ENCODE measurements at regions not wholly inside any gene's neighbourhood (a gene's known extent, or its start where the extent isn't known, plus 50 kb on each side); places are given as distances from the start of the nearest gene placed in this dataset.

GRCh38 chr11:70631624-70632047 lies 233.3 kb downstream of the CTTN start:
- DNase-seq, result no peak

- no peak for DNase-seq
Observed at GRCh38 chr11:70633610-70634009, 235.3 kb downstream of the CTTN start.

GRCh38 chr11:70636659-70637058 lies 238.3 kb downstream of the CTTN start:
- DNase-seq, result no peak

GRCh38 chr11:70637186-70637800 lies 239.0 kb downstream of the CTTN start:
- no peak for DNase-seq

- DNase-seq, result no peak
Observed at GRCh38 chr11:70637949-70638583, 239.7 kb downstream of the CTTN start.

- DNase-seq, result no peak
Observed at GRCh38 chr11:70640408-70640807, 242.1 kb downstream of the CTTN start.

- DNase-seq, result no peak
Observed at GRCh38 chr11:70641369-70641768, 243.0 kb downstream of the CTTN start.

GRCh38 chr11:70642266-70642665 lies 243.9 kb downstream of the CTTN start:
- no peak for DNase-seq

GRCh38 chr11:70643642-70644041 lies 245.3 kb downstream of the CTTN start:
- DNase-seq, result no peak

GRCh38 chr11:70644343-70645060 lies 246.2 kb downstream of the CTTN start:
- no peak for DNase-seq

GRCh38 chr11:70645537-70645936 lies 247.2 kb downstream of the CTTN start:
- DNase-seq, result no peak

GRCh38 chr11:70646272-70647049 lies 248.1 kb downstream of the CTTN start:
- DNase-seq, result no peak

- DNase-seq, result no peak
Observed at GRCh38 chr11:70647188-70648166, 249.1 kb downstream of the CTTN start.

GRCh38 chr11:70650075-70650909 lies 252.0 kb downstream of the CTTN start:
- peak; percentile 30 to 44 for DNase-seq

GRCh38 chr11:70651031-70651430 lies 252.7 kb downstream of the CTTN start:
- no peak for DNase-seq

GRCh38 chr11:70654016-70654415 lies 255.7 kb downstream of the CTTN start:
- no peak for DNase-seq

- DNase-seq, result no peak
Observed at GRCh38 chr11:70655816-70656215, 257.5 kb downstream of the CTTN start.

GRCh38 chr11:70656252-70656651 lies 257.9 kb downstream of the CTTN start:
- no peak for DNase-seq

GRCh38 chr11:70660059-70660888 lies 261.9 kb downstream of the CTTN start:
- no peak for DNase-seq

GRCh38 chr11:70660889-70661197 lies 262.5 kb downstream of the CTTN start:
- no peak for DNase-seq
